COLO829 (cell line): ENCODE measurements at regions not wholly inside any gene's neighbourhood (a gene's known extent, or its start where the extent isn't known, plus 50 kb on each side); places are given as distances from the start of the nearest gene placed in this dataset.
A peak's percentile ranks its signal among the peaks of the same experiment; 100 is the strongest.

Experiments used
- DNase-seq: peaks from one replicate; pipeline ENCODE4 v3.0.0; 2012; ENCODE audit warnings: low spot score

DNA sequence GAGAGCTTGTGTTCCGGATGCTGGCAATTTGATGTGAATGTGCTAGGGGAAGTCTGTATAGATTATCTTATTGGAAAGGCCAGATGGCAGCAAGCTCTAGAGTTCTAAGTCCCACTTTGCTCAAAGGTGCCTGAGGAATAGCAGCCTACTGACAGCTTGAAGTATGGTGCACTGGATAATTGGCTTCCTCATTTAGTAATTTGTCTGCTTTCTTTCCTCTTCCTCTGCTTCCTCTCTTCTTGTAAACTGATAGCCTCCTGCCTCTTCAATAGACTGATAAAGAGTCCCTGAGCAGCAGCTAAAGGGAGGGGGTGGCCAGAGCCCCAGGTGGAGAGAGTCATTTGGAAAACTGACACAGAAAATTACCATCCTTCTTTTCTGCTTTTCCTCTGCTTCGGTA is 177.3 kb downstream of the FGF1 start:
- no peak for DNase-seq

DNA sequence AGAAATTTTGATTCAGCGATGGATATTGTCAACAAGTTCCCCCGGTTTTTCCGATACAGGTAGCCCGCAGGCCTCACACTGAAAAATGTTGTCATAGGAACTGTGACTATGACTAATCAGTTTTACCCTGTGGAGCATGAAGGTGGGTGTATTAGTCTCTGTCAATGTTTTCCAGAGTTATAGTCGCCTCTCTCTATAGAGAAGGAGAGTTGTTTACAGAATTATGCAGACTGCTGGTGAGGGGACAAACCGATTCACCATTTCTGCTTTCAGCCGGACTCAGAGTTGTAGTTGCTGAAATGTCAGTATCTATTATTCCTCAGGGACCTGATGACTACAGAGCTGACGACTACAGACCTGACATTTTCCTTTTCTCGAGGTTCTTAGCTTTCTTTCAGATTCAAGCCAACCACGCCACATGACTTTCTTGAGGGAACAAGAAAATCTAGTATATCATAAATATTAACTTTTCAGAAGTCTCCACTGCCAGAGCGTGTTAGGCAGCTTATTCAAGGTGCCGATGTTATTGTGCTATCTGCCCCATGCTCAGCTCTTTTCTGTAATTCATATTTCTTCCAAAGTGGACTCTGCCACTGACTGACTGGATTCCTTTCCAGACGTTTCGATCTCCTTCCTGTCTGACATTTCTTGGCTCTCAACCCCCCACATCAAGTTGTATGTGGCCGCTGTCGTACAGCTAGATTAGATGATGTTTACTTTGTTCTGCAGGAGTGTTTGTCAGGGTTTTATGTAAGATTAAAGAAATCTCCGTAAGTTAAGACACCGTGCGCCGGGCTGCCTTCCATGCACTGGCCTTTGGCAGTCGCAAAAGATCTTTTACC is 178.1 kb downstream of the FGF1 start:
- DNase-seq: no peak

DNA sequence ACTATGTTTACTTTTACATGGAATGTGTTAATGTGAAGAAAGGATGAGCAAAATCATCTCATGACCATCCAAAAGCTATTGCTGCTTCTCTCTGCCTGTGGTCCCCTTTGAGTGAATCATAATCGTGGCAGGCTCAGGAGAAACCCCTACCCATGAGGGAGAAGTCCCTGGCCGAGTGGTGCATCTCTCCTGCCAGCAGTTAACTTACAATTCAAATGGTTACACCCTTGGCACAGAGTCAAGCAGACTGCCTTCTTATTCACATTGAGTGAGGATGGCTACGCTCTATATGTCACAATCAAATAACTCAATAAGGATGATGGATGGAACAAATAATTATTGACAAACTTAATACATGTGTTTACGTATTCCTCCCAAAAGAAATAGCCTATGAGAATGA is 179.1 kb downstream of the FGF1 start:
- no peak for DNase-seq

DNA sequence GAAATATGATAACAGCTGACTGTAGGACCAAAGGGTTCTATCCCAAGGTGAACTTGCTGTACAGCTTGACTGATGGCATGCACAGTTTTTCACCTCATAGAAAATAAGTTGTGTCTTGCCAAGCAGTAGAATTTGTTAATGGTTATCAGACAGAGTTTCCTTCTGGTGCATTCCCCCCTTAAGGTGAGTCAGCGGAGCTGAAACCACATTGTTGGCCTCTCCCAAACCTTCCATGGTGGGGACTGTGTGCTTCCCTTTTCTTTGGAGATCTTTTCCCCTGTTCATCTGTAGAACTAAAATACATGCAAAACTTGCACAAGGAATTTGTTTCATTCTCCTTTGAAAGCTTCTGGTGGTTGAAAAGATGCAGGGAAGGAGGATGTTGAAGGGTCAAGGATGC is 179.8 kb downstream of the FGF1 start:
- DNase-seq: no peak

DNA sequence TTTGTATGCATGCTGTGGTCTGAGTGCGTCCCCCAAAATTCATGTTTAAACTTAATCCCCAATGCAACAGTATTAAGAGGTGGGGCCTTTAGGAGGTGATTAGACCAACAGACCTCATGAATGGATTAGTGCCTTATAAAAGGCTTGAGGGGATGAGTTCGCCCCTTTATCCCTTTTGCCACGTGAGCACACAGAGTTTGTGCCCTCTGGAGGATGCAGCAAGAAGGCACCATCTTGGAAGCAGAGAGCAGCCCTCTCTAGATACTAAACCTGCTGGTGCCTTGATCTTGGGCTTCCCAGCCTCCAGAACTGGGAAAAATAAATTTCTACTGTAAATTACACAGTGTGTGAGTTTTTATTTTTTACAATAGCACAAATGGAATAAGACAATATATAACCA is 177.1 kb upstream of the SPRY4 start:
- no peak for DNase-seq

DNA sequence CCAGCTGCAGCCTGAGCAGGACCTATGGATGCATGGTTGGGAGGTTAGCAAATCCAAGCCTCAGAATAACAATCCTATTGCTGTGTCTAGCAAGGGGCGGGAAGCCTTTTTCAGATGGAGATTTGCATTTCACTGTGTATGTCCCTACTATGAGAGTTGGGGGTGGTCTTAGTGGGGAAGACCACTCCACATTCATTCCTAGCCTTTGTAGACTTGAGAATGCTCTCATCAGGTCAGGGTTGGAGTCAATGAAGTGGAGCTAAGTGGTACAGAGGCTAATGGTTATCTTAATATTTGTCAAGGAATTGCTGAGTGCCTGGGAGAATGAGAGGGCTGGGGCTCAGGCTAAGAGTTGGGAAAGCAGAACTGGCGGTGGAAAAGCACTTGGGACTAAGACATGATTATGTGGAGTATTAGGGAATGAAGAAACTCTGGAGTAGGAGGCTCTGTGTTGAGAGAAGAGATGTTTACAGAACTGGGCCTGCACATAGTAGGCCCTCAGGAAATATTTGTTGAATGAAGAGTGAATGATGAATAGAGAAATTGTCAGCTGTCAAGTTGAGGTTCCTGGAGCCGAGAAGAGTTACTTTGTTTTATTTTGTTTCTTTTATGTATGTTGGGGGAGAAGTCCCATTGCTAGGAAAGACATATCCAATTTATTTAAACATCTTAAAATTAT is 175.5 kb upstream of the SPRY4 start:
- DNase-seq: no peak

DNA sequence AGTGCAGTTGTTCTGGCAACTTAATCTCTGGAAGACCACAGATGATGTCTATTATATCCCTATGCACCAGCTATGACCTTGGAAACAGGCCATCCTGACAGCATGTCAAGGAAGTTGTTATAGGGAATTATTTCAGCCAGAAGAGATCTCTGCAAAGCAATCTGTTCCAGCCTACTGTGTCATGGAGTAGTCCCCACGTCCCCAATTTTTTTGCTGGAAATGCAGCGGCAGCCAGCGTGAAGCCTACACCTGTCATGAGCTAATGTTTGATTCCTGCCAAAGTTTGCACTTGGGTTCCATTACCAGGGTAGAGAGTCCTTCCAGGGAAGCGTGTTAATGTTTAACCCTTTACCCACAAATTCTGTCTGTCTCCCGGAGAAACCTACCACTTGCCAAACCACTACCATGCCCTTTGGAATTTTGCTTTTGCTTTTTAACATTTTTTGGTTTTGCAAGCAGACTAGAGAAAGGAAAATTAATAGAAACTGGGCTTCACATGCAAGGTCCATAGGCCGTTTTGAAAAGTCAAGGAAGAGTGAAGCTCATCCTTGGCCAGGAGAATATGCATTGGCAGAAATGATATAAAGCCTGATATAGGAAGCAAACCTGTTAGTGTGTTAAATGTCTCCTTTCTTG is 174.9 kb upstream of the SPRY4 start:
- DNase-seq: no peak

DNA sequence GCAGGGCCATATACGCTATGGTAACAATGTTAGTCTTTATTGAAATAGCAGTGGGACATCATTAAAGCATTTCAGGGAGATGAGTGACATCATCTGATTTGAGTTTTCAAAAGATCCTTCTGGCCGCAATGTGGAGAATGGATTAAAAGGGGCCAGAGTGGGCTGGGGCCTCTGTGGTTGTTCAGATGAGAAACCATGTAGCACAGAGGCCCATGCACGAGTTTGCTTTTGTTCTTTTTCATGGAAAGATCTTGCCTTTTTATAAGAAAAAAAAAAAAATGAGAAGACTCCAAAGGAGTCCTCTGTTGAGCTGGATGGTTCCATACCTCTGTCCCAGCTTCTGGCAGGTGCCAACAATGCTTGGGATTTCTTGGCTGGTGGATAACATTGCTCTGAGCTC is 173.5 kb upstream of the SPRY4 start:
- DNase-seq: no peak

DNA sequence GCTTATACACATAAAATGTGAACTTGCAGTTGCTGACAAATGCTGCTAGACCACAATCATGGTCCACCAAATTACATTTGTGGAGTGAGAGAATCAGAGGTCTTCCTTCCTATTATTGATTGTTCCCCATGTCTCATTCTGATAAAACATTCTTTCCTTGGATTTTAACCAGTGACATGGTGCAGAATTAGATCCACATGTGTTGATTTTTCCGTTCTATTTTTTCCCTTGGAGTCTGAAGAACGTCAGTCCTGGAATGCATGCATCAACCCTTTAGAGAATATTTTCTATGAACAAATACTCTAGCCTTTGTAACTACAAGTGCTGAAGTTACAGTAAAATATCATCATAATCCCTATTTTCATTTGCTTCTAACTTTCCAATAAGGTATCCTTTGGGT is 170.7 kb upstream of the SPRY4 start:
- DNase-seq: no peak

DNA sequence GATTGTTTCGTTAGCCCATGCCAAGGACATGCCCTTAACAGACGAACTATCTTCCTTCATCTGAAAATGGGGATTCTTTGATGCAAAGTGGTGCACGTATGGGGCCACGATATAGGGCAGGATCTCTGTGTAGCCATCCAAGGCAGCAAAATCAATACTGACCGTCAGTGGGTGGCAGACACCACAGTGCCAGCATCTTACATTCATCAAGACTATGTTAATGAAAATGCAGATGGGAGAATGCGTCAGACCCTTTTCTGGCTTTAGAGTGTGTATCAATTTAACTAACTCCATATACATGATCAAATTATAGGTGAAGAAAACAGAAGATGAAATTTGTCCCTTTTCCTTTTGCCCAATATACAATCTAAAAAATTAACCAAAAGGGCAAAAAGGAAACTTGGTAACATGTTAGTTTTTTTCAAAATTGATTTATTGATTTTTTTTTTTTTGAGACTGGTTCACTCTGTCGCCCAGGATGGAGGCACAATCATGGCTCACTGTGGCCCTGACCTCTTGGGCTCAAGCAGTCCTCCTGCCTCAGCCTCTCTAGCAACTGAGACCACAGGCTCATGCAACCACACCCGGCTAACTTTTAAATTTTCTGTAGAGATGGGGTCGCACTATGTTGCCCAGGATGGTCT is 169.2 kb upstream of the SPRY4 start:
- DNase-seq: no peak

DNA sequence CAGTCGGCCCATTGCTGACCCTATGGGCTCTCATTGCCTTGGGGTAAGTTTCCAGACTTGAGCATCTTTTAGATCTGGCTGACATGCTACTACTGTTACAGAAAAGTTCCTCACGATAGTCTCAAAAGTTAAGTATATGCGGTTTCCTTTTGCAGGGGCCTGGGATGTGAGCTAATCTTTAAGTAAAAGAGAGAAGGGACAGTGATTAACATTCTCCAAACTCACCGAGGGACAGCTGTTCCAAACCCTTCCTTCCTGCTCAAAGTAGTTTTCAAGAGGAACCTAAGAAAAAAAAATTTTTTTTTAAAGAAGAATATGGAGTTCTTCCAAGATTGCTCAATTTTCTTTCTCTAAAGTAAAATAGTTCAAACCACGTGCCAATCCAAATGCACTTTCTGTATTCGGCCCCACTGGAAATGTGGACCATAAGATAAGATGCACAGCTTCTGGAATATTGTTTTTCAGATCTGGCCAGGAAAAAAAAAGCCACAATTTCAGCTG is 168.0 kb upstream of the SPRY4 start:
- no peak for DNase-seq

DNA sequence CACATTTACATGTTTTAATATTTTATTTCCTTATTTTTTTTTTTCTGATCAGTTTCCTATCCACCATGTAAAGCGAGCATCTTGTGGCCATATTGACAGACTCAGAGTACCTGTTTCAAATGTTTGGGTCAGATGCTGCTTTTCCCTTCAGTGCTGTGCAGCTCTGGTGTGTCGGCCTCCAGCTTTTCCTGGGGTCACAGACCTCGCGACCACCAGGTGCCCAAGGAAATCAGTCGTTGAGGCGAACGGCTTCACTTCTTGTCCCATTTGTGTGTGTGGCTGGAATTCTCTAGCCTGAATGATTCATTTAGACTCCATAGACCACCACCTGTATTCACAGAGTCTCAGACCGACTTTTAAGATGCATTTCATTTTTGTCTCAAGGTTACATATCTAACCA is 166.9 kb upstream of the SPRY4 start:
- no peak for DNase-seq

DNA sequence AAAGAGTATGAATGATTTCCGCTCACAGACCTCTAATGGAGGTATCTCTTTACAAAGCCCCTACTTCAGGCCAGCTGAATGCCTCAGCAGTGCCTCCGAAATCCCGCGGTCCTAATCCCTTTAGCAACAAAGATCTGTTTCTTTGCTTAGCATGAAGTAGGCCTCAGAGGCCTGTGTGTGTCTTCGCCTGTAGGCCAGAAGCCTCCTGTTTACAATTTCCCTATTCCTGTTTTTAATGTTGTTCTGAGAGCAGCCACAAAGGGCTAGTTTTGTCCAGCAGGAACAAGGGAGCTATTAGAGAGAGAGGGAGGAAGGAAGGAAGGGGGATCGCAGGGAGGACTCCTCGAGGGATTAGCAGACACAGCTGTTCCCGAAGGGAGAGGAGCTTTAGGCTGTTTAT is 166.4 kb upstream of the SPRY4 start:
- peak; percentile 72 for DNase-seq

DNA sequence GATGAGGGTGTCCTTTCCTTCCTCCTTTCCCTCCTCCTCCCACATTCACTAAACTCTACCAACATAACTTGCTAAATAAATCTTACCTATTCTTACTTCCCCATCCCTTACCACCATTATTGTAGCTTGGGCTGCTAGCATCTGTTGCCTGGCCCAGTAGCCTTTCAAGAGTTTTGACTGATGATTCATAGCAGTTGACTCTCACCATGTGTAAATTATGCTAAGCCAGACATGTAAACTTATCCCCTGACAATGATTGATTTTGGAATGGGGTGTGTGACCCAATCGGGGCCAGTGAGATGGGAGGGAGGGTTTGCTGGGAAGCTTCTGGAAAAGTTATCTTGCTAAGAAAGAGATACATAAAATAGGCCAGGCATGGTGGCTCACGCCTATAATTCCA is 161.8 kb upstream of the SPRY4 start:
- DNase-seq: no peak

DNA sequence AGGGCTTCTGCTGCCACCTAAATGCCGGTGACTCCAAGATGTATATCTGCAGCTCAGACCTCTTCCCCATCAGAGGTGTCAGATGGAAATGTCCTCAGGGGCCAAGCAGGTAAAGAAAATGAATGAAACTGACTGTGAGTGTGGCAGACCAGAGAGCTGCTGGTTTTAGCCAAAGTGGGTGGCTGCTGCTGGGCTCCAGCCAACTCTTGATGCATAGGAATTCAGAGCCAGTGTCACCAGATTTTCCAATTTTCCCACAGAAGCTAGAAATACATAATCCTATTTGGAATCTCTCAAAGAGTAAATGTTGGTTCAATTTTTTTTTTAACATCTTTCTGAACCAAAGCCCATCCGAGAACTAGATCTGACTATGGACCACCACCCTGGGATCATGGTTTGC is 161.2 kb upstream of the SPRY4 start:
- no peak for DNase-seq

DNA sequence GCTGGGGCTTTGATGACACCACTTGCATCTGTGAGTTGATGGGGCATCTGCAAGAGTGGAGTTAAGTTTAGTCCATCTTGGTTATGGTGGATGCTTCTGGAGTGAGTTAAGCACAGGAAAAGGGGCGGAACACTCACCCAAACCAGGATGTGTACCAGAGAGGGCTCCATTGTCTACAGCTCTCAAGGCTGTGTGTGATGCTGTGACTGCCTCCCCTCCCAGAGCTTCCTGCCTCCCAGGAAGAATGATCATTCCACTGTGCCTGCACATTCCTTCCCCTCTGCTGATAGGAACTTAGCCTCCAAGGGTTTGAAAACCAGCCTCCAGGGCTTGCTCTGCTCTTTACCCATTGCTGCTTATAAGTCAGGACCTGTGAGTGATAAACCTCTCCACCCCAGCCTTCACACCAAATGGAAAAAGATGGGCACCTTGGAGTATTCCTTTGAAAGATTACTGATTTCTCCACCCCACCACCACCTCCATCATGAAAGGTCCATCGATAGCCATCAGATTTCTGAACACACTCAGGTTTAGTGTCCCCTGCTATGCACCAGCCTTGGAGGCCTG is 160.1 kb upstream of the SPRY4 start:
- no peak for DNase-seq

DNA sequence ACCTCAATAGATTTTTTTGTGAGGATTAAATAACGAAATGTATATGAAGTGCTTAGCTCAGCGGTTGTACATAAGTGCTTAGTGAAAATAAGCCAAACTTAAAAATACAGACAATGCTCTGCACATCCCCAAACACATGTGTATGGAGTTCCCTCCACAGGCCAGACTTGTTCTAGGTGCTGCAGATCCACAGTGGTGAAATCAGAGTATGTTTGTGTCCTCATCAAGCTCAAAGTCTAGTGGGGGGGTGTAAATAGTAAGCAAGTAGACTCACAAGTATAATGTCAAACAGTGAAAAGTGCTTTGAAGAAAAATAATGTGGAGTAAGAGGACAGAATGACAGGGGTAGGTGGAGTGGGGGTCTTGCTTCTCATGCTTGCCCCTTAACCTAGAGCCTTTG is 157.4 kb upstream of the SPRY4 start:
- no peak for DNase-seq

DNA sequence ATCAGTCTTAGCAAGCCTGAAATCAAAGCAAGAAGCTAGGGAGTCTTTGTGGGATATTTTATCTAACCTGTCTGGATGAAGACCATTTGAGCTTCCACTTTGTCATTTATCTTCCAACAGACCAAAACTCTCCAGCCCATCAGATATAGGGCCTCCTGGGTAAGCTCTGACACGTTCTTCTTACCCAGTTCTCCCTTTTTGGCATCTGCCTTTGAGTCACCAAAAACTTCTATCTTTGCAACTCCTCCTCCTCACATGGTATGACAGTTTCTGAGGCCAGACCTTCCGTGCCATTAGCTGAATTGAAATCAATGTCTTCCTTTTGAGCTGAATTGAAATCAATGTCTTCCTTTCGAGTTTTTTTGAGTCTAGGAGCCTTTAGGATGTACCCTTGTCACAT is 156.6 kb upstream of the SPRY4 start:
- DNase-seq: no peak

DNA sequence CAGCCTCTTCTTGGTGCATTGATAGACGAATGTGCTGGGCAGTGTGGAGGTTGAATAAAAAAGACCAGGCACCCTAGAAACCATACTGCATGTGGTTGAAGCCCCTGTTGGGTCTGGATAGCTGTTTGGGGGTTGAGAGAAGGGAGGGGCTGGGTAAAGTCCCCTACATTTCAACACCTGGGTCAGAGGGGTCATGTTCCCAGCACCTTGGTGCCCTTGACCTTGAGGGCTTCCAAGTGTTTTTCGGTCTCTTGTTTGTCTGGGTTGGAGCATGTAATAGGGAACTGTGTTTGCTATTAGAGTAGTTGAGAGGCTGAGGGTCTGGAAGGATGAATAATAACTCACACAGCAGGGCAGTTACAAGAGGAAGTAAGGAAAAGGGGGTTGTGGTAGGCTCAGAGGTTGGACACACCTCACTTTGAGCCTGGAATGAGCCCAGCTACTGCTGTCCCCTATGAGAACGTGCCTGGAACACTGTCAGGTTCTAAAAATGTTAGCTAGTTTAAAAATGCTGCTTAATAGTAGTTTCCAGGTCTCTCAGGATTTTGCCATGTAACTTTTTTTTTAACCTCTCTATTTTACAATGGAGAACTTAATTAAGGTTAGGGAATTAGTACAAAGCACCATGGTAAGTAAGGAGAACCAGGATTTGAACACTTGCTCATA is 155.2 kb upstream of the SPRY4 start:
- no peak for DNase-seq

DNA sequence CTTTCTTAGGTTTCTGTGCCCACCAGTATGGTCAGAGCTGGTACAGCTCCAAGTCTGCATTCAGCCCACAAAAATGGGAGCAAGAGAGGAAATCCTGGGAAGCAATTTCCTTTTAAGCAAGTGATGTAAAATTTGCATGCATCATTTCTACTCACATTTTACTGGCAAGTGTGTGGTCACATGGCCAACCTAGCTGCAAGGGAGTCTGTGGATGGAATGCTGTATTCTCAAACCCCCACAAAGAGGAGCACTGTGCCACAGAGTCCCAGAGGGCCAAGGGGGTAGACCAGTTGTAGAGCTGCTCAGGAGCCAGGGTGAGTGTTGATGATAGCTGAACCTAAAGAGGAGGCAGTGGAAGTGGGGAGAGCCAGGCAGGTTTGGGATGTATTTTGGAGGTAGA is 154.3 kb upstream of the SPRY4 start:
- DNase-seq: no peak

DNA sequence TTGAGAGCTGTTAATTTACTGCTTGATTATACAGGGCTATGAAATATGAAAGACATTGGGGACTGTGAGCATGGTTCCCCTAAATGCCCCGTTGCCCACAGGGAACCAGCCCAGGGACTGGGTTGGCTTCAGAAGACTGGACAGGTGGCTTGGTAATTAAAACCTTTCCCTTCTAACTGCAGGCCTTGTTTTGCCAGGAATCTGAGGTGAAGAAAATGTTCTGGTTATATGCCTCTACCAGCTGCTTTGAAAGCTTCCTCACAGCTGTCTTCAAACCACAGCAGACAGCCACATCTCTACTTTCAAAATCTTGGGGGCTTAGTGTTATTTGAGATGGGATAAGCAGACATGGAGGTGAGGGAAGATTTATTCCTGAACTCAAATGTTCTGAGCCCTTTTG is 153.3 kb upstream of the SPRY4 start:
- no peak for DNase-seq

DNA sequence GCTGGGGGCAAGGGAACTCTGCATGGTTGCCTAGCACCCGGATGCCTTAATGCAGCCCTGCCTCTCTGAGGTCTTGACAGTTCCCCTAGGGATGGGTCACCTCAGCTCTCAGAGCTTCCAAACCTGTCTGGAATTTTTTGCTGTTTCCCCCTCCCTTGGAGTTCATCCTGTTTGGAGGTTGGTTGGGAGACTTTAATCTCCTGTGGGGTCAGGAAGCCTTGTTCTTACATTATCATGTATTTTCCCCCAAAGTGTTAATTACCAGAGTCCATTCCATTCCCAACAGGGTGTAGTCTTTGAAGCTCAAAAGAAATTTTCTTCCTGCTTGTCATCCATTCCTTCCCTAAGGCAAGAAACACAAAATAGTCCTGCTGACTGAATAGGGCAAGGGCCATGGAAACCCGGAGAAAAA is 150.3 kb upstream of the SPRY4 start:
- no peak for DNase-seq
